Tibial nerve (tissue), 4 donors: ENCODE measurements at regions not wholly inside any gene's neighbourhood (a gene's known extent, or its start where the extent isn't known, plus 50 kb on each side); places are given as distances from the start of the nearest gene placed in this dataset.
A peak's percentile ranks its signal among the peaks of the same experiment; 100 is the strongest.

ENCODE experiments used
- DNase-seq, 2 donors: peaks; one replicate each; pipeline ENCODE4 v3.0.0-alpha.2; 2019; ENCODE audit warnings: low spot score in 2 of 2
- H3K27ac ChIP-seq, 4 donors: fragments of 200-600 bp; sonication (generic) in 3 of 4; one replicate each; pipeline ENCODE4 v1.5.1; 2017 to 2019; ENCODE audit warnings: mild to moderate bottlenecking in 1 of 4
- H3K27me3 ChIP-seq, 2 donors: fragments of 200-600 bp; sonication (generic) in 1 of 2; one replicate each; pipeline versions ENCODE4 v1.5.1 to v1.6.0; 2017 to 2019
- H3K36me3 ChIP-seq, 3 donors: fragments of 200-600 bp; sonication (generic); one replicate each; pipeline ENCODE4 v1.5.1; 2018 to 2019
- H3K4me1 ChIP-seq, 4 donors: fragments of 200-600 bp; sonication (generic) in 3 of 4; one replicate each; pipeline ENCODE4 v1.5.1; 2017 to 2019
- H3K4me3 ChIP-seq, 4 donors: fragments of 200-600 bp; sonication (generic) in 3 of 4; one replicate each; pipeline ENCODE4 v1.5.1; 2017 to 2019; ENCODE audit warnings: mild to moderate bottlenecking in 1 of 4, moderate library complexity in 1 of 4
- H3K9me3 ChIP-seq, 4 donors: fragments of 200-600 bp; sonication (generic) in 3 of 4; one replicate each; pipeline ENCODE4 v1.5.1; 2017 to 2019
- EP300 ChIP-seq, 2 donors: sonication (generic); formaldehyde crosslinking; IDR thresholded peaks; one replicate each; pipeline ENCODE4 v1.6.1; 2017; ENCODE audit warnings: antibody characterized with exemption in 2 of 2, mild to moderate bottlenecking in 1 of 2
- POLR2A ChIP-seq, 2 donors: fragments of 450-650 bp; IDR thresholded peaks; one replicate each; pipeline ENCODE4 v1.6.1; 2017; ENCODE audit warnings: antibody characterized with exemption in 2 of 2, mild to moderate bottlenecking in 2 of 2, moderate library complexity in 2 of 2
- WGBS, 2 donors: methylation state at CpG; one replicate each; pipeline ENCODE4 v1.1.5; 2018; 5-methylcytosine and 5-hydroxymethylcytosine counted together
- TF ChIP-seq, protein P1 (sequence below), 5 experiments: fragments of 200-600 bp in 3 of 5; fragments of 450-650 bp in 2 of 5; sonication (generic) in 3 of 5; IDR thresholded peaks; one replicate each; pipeline ENCODE4 v1.5.1; 2016 to 2019; ENCODE audit warnings: antibody characterized with exemption in 5 of 5, mild to moderate bottlenecking in 3 of 5, moderate library complexity in 2 of 5

DNA sequence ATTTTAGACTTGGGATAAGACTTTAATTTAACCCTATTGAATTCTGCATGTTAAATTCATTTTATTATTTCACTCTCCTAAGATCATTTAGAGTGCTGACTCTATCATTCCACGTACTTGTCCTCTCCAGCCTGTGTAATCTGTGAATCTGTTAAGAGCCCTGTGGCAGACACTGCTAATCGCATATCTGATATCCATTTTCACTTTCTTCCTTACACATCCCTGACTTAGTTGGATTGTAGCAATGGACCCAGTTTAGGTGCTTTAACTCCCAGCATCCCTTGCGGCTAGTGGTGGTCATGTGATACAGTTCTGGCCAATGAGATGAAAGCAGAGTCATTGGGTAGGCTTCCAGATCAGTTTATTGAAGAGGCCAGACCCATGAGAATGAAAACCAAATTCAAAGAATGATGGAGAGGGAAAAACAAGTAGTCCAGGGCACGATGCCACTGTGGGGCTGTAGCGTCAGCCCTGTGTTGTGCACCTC, 57.2 kb upstream of the SOX4 start:
- H3K27me3 ChIP-seq: no peaks in the 10 kb centered on the region
- no peaks in the 10 kb centered on the region for H3K9me3 ChIP-seq
- peaks cover 0 to 18% (median 0%) of the 10 kb centered on the region in 4 donors for H3K4me1 ChIP-seq
- H3K4me3 ChIP-seq: no peak overlapping the region
- WGBS, 2 donors: 95 to 99% methylated on average over 5 of the region's 5 CpGs
- H3K36me3 ChIP-seq: no peaks in the 10 kb centered on the region
- DNase-seq: no peak
- H3K27ac ChIP-seq: no peak overlapping the region
- no peak for TF ChIP-seq POLR2A (IDR thresholded peaks at IDR 0.05)
- TF ChIP-seq, protein P1, sequence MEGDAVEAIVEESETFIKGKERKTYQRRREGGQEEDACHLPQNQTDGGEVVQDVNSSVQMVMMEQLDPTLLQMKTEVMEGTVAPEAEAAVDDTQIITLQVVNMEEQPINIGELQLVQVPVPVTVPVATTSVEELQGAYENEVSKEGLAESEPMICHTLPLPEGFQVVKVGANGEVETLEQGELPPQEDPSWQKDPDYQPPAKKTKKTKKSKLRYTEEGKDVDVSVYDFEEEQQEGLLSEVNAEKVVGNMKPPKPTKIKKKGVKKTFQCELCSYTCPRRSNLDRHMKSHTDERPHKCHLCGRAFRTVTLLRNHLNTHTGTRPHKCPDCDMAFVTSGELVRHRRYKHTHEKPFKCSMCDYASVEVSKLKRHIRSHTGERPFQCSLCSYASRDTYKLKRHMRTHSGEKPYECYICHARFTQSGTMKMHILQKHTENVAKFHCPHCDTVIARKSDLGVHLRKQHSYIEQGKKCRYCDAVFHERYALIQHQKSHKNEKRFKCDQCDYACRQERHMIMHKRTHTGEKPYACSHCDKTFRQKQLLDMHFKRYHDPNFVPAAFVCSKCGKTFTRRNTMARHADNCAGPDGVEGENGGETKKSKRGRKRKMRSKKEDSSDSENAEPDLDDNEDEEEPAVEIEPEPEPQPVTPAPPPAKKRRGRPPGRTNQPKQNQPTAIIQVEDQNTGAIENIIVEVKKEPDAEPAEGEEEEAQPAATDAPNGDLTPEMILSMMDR (IDR thresholded peaks at IDR 0.05): no peak
- no peak for TF ChIP-seq EP300 (IDR thresholded peaks at IDR 0.05)

GRCh38 chr6:21537637-21538036, 55.9 kb upstream of the SOX4 start:
- no peaks in the 10 kb centered on the region for H3K27me3 ChIP-seq
- H3K27ac ChIP-seq: peak overlapping the region; percentile 8 to 83 (median 42)
- peaks cover 0 to 18% (median 0%) of the 10 kb centered on the region in 4 donors for H3K4me1 ChIP-seq
- no peak for TF ChIP-seq EP300 (IDR thresholded peaks at IDR 0.05)
- TF ChIP-seq, protein P1 (IDR thresholded peaks at IDR 0.05): no peak
- TF ChIP-seq POLR2A (IDR thresholded peaks at IDR 0.05): no peak
- 57 to 69% methylated on average over 2 of the region's 2 CpGs for WGBS, 2 donors
- H3K9me3 ChIP-seq: no peaks in the 10 kb centered on the region
- H3K36me3 ChIP-seq: no peaks in the 10 kb centered on the region
- no peak for DNase-seq
- H3K4me3 ChIP-seq: no peak overlapping the region

DNA sequence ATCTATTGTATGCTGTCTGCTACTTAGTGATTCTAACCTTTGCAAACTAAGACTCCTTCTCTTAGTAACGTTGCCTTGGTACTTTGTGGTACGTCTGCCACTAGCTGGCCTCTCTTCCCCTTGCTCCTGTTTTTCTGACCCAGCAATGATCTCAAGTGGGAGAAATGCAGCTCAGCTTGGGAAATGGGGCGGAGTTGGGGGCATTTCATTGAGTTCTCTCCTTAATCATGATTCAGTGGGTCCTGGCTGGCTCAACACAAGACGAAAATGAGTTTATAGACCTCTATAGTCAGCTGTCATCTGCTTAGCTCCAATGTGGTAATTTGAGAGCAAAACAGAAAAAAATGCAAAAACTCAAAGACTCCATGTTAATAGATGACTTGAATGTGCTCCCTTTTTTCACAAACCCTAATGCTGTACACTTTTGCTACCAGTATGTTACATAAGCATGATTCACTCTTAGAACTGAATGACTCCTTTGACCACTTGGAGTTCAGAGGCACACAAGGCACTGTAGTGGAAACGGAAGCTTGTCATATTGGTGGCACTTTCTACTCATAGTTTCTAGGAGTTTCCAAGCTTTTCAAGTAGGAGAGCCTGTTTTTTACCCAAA, 55.3 kb upstream of the SOX4 start:
- 46 to 53% methylated on average over 5 of the region's 5 CpGs for WGBS, 2 donors
- Histone ChIP-seq H3K4me3 (no peak overlapping the region), H3K36me3 (no peaks in the 10 kb centered on the region), H3K4me1 (peaks cover 0 to 18% (median 0%) of the 10 kb centered on the region in 4 donors), H3K27me3 (no peaks in the 10 kb centered on the region), H3K9me3 (no peaks in the 10 kb centered on the region), H3K27ac (peak overlapping the region in 3 of 4 donors; percentile 8 to 83 (median 78))
- TF ChIP-seq POLR2A (IDR thresholded peaks at IDR 0.05) (no peak), EP300 (IDR thresholded peaks at IDR 0.05) (peak in 1 of 2 donors; percentile 68)
- TF ChIP-seq, protein P1 (IDR thresholded peaks at IDR 0.05): no peak
- no peak for DNase-seq

DNA sequence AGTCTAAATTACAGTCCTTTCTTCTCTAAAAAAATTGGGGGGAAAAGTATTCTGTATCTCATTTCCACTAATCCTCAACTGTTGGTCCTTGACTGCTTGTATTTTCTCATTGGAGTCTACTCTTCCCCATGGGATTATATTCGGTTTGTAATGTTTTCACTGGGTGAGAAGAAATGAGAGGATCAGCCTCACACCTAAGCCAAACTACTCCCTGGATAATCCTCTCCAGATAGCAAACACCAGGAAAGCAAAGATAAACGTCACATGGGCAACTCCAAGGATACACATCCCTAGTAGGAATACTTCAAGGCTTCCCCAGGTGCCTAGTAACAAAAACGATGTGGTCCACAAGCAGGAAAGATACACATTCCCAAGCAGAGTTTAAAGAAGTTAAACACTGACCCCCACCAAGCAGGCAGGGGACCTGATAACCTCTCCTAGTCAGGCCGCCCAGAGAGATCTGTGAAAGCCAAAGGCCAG, 53.9 kb upstream of the SOX4 start:
- no peak for DNase-seq
- Histone ChIP-seq H3K9me3 (peaks cover 0 to 10% (median 0%) of the 10 kb centered on the region in 4 donors), H3K4me3 (no peak overlapping the region), H3K27ac (peak overlapping the region in 2 of 4 donors; percentile 78 to 83), H3K36me3 (no peaks in the 10 kb centered on the region), H3K4me1 (peaks cover 0 to 18% (median 0%) of the 10 kb centered on the region in 4 donors), H3K27me3 (no peaks in the 10 kb centered on the region)
- 60 to 64% methylated on average over 4 of the region's 4 CpGs for WGBS, 2 donors
- TF ChIP-seq POLR2A (IDR thresholded peaks at IDR 0.05): no peak
- TF ChIP-seq, protein P1 (IDR thresholded peaks at IDR 0.05): no peak
- no peak for TF ChIP-seq EP300 (IDR thresholded peaks at IDR 0.05)
